HG02798 (cell line): ENCODE measurements at regions not wholly inside any gene's neighbourhood (a gene's known extent, or its start where the extent isn't known, plus 50 kb on each side); places are given as distances from the start of the nearest gene placed in this dataset.

Source experiments
- ATAC-seq: cut with Tn5 transposase; IDR thresholded peaks from one replicate; pipeline ENCODE4 v1.9.1; 2021; ENCODE audit warnings: mild to moderate bottlenecking; ENCODE audit not compliant: unreplicated experiment, poor library complexity

- ATAC-seq: no peak
Measured at GRCh38 chr20:24149175-24149574, 160.6 kb upstream of the GGTLC1 start.

DNA sequence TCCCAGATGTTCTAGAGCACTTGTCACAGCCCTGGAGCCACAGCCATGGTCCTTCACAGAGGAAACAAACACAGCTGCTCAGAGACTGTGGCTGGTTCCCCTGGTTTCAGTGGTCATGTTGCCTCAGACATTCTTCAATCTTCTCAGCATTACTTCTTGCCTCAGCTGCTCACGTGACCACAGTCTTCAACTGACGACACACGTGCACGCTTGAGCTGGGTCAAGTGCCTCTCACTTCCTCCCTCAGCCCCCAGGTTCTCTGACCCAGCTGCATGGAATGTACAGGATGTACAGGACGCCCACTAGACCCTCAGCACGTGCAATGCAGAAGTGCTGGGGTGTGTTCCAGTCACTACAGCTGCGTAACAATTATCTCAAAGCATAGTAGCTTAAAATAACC is 159.8 kb upstream of the GGTLC1 start:
- ATAC-seq: peak; percentile 40

DNA sequence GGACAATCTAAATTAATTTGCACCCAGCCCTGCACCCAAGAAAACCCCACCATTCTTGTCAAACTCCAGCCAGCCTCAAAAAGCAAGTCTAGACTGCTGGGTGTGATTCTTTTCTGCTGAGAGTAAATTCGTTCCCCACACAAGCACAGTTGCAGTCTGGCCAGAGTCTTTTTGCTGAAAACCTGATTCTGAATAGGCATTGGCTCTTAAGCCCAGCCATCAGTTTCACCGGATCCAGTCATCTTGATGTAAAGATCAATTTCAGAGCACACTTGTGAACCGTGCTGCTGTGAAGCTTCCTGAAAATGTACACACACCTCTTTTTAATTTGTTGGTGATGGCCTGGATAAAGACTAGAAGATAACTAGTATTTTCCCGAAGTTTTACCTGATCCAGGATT is 159.4 kb upstream of the GGTLC1 start:
- ATAC-seq: no peak

GRCh38 chr20:24147479-24147878 is 158.9 kb upstream of the GGTLC1 start:
- ATAC-seq: no peak

- no peak for ATAC-seq
Measured at GRCh38 chr20:24146231-24146634, 157.7 kb upstream of the GGTLC1 start.

DNA sequence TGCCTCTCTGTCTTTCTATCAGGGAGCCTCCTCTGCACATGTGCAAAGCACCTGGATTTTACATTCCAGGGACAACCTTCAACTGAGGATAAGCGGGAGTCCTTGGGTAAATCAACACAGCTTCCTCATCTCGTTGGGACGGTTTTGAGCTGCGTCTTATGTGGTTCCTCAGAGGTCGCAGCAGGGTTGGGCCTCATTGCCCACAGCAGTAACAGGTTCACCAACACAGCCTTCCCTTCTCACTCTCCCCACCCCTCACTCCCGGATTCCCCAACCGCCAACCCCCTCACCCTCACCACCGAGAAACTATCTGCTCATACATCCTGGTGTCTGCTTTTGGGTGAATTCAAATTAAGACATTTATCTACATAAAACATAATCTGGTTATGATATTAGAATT is 155.8 kb upstream of the GGTLC1 start:
- ATAC-seq: no peak

DNA sequence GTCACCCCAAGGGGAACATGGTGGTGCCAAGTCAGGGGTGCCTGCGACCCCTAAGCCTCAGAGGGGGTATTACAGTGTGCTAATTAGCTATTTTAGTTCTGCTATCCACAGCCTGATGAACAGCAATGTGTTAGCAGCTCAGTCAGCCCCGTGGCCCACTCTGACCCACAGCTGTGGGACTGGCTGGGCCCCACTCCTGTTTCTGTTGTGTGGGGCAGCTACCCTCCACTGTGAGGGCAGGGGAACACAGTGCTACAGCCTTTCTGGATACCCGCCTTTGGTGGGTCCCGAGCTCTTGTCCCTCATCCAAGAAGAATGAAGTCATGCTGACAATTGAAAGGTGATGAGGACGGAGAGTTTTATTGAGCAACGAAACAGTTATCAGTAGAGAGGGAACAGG is 152.5 kb upstream of the GGTLC1 start:
- ATAC-seq: no peak

GRCh38 chr20:24139846-24140245 is 151.3 kb upstream of the GGTLC1 start:
- no peak for ATAC-seq

DNA sequence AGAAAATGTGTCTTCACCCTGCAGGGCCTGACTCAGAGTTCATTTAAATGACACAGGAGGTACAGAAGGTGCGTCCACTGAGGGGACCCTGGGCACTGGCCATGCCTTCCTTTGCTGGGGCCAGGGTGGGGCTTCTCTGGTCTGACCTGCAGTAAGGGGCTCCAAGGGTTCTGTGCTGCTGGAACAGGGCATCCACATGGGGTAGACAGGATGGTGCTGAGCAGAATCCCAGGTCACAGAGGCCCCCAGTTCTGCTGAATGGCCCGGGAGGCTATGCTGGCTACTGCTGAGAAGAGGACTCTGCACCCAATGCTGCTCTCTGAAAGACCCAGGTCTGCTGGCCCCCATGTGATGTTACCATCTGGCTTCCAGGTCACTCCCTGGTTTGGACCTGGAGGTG is 150.4 kb upstream of the GGTLC1 start:
- no peak for ATAC-seq

DNA sequence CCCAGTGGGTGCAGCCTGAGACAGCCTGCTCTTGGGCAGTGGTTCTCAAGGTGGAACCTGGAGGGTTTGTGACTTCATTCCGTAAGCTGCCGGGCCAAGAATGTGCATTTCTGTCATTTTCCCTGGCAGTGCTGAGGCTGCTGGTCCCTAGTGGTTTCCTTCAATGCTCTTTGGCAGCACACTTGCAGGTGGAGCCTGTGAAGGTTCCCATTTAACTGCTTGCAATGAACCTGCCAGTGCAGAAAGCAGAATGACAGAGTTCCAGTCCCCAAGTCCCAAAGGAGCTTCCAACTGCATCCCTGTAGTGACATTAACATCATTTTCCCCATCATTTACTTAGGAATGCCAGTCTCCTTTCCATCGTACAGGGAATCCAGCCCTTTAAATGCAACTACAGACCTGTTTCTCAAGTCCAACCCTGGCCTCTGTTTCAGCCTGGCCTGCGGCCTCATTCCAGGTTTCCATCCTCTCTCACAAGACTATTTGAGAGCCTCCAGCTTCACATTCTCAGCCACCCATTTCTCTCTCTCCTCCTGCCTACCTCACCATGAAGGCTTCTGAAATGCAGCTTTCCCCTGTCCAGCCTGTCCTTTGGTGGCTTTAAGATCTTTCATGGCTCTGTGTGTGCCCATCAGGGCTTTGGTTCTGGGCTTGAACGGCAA is 149.7 kb upstream of the GGTLC1 start:
- no peak for ATAC-seq

GRCh38 chr20:24136659-24137246 is 148.2 kb upstream of the GGTLC1 start:
- no peak for ATAC-seq

DNA sequence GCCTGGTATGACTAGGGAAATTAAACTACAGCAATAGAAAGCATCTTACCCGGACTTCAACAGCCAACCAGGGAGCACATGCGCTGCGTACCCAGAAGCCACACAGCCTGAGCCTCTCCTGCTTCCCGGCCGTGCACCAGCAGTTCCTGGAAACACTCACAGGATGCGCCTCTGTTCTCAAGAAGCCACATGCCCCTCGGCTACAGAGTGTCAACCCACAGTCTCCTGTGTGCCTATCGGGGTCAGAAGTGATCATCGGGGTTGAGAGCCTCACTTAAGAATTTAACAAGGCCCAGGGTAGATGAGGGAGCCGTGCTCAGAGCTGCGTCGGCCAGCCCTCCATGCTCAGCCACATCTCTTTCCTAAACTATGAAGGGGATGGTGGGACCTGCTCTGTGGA is 147.2 kb upstream of the GGTLC1 start:
- no peak for ATAC-seq

DNA sequence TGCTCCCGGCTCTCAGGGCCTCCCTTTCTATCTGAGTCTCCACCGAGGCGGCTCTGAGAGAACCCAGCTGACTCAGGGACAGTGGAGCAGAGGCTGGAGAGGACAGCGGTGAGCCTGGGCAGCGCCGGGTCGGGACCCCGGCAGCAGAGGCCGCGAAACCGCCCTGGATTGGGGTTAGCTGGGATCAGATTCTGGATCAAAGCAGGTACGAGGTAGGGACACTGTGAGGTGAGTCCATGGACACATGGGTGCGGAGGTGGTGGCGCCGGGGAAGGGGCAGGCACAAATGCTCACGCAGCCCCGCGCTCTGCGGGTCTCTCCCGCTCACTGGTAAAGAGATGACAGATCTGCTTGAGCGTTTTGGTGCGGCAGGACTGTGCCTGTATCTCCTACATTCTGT is 146.4 kb upstream of the GGTLC1 start:
- ATAC-seq: no peak

DNA sequence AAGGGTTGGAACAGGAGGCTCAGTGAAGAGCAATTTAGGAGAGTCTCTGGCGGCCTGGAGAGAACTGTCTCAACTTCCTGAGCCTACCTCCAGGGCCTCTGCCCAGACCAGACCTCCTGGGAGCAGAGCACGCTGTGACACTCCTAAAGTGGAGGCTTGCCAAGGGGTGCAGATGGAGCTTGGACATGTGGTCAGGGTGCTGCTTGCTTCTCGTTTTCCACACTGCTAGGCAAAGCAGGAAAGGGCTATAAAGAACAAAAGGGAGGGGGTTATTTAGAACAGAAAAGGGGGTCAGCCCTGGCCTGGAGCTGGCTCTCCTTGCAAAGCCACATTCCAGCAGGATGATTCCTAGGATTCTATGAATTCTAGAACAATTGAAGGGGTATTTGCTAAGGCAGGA is 145.7 kb upstream of the GGTLC1 start:
- no peak for ATAC-seq

- no peak for ATAC-seq
Measured at GRCh38 chr20:24132246-24132645, 143.7 kb upstream of the GGTLC1 start.

GRCh38 chr20:24131684-24132083 is 143.1 kb upstream of the GGTLC1 start:
- ATAC-seq: no peak

GRCh38 chr20:24131281-24131680 is 142.7 kb upstream of the GGTLC1 start:
- ATAC-seq: no peak

DNA sequence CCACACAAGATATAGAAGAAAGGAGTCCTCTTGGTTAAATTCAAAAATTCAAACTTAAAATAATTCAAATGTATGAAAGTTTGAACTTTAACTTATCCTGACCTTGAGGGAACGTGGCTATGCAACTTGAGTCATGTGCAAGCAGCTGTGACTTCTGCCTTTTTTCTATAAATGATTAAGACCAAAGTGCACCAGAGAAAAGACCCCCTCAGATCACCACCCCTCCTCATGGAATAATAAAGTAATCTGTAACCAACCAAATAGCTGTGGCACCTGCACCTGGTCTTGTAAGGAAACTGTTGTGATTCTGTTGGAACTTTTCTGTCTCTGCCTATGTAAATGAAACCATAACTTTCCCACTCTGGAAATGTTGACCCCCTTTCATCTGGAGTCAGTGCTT is 141.1 kb upstream of the GGTLC1 start:
- no peak for ATAC-seq

DNA sequence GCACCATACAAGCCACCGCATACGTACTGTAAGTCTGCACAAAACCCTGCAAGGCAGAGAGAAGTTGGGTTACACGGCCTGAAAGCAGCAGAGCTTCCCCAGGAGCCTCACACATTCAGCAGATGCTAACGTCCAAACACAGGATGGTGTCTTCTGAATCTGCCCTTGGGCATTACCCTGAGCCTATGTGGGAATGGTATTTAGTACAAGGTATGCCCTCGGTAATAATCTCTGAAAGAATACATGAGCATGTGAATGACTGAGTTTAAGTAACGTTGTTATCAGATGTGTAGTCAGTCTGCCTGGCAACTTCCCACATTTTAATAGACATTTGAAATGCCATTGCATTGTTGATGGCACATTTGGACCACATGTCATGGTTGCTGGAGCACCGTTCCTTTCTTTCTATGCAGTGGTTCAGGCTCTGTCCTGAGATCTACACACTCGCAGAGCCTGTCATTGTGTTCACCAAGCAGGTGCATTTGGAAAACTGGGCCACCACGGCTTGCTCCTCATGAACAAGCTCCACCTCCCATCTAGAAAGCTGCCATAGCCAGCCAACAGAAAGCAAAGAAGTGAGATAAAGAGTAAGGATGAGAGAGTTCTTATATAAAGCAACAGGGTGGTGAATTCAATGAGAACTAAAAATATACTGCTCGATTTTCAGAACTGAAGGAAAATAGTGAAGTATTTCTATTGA is 136.5 kb upstream of the GGTLC1 start:
- no peak for ATAC-seq

- ATAC-seq: no peak
Measured at GRCh38 chr20:24124003-24124402, 135.4 kb upstream of the GGTLC1 start.

DNA sequence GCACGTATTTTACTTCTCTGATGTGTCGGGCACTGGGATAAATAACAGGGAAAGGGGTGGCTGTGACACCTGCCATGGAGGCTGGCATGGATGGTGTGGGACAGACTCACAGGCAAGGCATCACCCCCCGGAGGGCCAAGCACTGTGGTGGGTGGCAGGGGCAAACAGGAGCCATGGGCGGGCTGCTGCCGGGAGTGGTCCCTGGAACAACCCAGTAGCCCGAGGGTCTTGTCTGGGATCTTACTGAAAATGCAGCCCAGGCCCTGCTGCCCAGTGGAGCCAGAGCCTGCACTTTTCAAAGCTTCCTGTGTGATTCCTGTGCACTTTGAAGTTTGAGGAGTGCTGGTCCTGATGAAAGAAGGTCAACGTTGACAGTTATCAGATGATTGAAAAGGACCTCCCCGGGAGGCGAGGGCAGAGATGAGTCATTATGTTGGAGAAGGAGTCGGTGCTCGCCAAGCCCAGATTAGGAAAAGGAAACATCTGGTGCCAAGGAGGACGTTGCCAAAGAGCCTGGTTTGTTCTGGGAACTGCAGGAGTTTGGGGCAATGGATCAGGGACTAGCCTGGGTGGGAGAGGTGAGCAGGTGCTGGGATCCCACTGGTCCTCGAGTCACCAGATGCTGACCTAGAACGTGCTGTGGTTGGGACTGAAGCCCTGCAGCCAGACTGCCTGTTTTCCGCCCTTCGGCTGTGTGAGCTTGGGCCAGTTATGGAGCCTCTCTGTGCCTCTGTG is 130.0 kb upstream of the GGTLC1 start:
- no peak for ATAC-seq
